OCI-LY1 (cell line): ENCODE measurements at regions not wholly inside any gene's neighbourhood (a gene's known extent, or its start where the extent isn't known, plus 50 kb on each side); places are given as distances from the start of the nearest gene placed in this dataset.

Experiments
- H2AFZ ChIP-seq: fragments of 200-600 bp; sonication (generic), shearing (Covaris generic); 2 replicates; pipeline ENCODE4 v1.6.0; 2014; ENCODE audit warnings: antibody characterized with exemption, mild to moderate bottlenecking, low read length
- H3F3A ChIP-seq: fragments of 200-600 bp; sonication (generic), shearing (Covaris generic); 2 replicates; pipeline ENCODE4 v1.6.0; 2014; ENCODE audit warnings: mild to moderate bottlenecking, antibody characterized with exemption, low read length, moderate library complexity; ENCODE audit not compliant: insufficient read depth
- H3K27ac ChIP-seq: fragments of 200-600 bp; sonication (generic); 2 replicates; pipeline ENCODE4 v1.5.1; 2014; ENCODE audit warnings: low read length, mixed run types, mild to moderate bottlenecking, low read depth; ENCODE audit not compliant: poor library complexity, severe bottlenecking
- H3K27me3 ChIP-seq: fragments of 200-600 bp; sonication (generic); 2 replicates; pipeline ENCODE4 v1.6.0; 2014; ENCODE audit warnings: antibody characterized with exemption, mild to moderate bottlenecking, low read length, moderate library complexity; ENCODE audit not compliant: insufficient read depth
- H3K36me3 ChIP-seq: fragments of 200-600 bp; sonication (generic); 2 replicates; pipeline ENCODE4 v1.6.1; 2014; ENCODE audit warnings: mild to moderate bottlenecking, antibody characterized with exemption, low read length, moderate library complexity, mixed read lengths; ENCODE audit not compliant: insufficient read depth
- H3K4me1 ChIP-seq: fragments of 200-600 bp; sonication (generic); 2 replicates; pipeline ENCODE4 v1.5.1; 2014; ENCODE audit warnings: mild to moderate bottlenecking, low read length, moderate library complexity; ENCODE audit not compliant: insufficient read depth, severe bottlenecking
- H3K4me2 ChIP-seq: fragments of 200-600 bp; sonication (generic), shearing (Covaris generic); 2 replicates; pipeline ENCODE4 v1.6.1; 2014; ENCODE audit warnings: low read length
- H3K4me3 ChIP-seq: fragments of 200-600 bp; sonication (generic); 2 replicates; pipeline ENCODE4 v1.5.1; 2014; ENCODE audit warnings: low read length, low read depth, mild to moderate bottlenecking, mixed read lengths; ENCODE audit not compliant: poor library complexity, severe bottlenecking
- H3K79me2 ChIP-seq: fragments of 200-600 bp; shearing (Covaris generic); 2 replicates; pipeline ENCODE4 v1.6.1; 2016; ENCODE audit warnings: mixed run types, low read length, mixed read lengths; ENCODE audit not compliant: insufficient read depth
- H3K9ac ChIP-seq: fragments of 200-600 bp; sonication (generic), shearing (Covaris generic); 2 replicates; pipeline ENCODE4 v1.6.1; 2014; ENCODE audit warnings: mild to moderate bottlenecking, low read length, mixed read lengths
- H3K9me2 ChIP-seq: fragments of 200-600 bp; sonication (generic), shearing (Covaris generic); 2 replicates; pipeline ENCODE4 v1.6.1; 2014; ENCODE audit warnings: low read depth, mild to moderate bottlenecking, low read length, mixed read lengths
- H3K9me3 ChIP-seq: fragments of 200-600 bp; shearing (Covaris generic); 2 replicates; pipeline ENCODE4 v1.6.1; 2014; ENCODE audit warnings: low read length, mixed read lengths
- H4K20me1 ChIP-seq: fragments of 200-600 bp; sonication (generic), shearing (Covaris generic); 2 replicates; pipeline ENCODE4 v1.6.0; 2016; ENCODE audit warnings: mild to moderate bottlenecking, low read length; ENCODE audit not compliant: insufficient read depth
- CTCF ChIP-seq: fragments of 200-600 bp; sonication (generic), shearing (Covaris generic); IDR thresholded peaks from 2 replicates; pipeline ENCODE4 v1.5.1; 2017; ENCODE audit warnings: mild to moderate bottlenecking, antibody characterized with exemption, low read length, moderate library complexity, mixed read lengths
- EZH2 ChIP-seq: fragments of 200-600 bp; sonication (generic), shearing (Covaris generic); IDR thresholded peaks from 2 replicates; pipeline ENCODE4 v1.8.0; 2017; ENCODE audit warnings: borderline replicate concordance, mixed run types, mild to moderate bottlenecking, antibody characterized with exemption, low read length, moderate library complexity, mixed read lengths

GRCh38 chr10:36597756-36598320 lies 527.6 kb upstream of the ANKRD30A start:
- Histone ChIP-seq H3K9me3 (no peaks in the 10 kb centered on the region), H3K36me3 (no peaks in the 10 kb centered on the region), H4K20me1 (no peaks in the 10 kb centered on the region), H3F3A (no peaks in the 10 kb centered on the region), H3K9me2 (no peaks in the 10 kb centered on the region), H3K27ac (no peak overlapping the region), H3K4me2 (no peak overlapping the region), H3K4me3 (no peak overlapping the region), H3K79me2 (no peaks in the 10 kb centered on the region), H3K4me1 (no peaks in the 10 kb centered on the region), H3K27me3 (no peaks in the 10 kb centered on the region), H3K9ac (no peak overlapping the region), H2AFZ (no peak overlapping the region)
- no peak for TF ChIP-seq EZH2
- no peak for TF ChIP-seq CTCF

GRCh38 chr10:36592964-36593363 lies 532.4 kb upstream of the ANKRD30A start:
- no peaks in the 10 kb centered on the region for H3K79me2 ChIP-seq
- H2AFZ ChIP-seq: no peak overlapping the region
- no peak overlapping the region for H3K9ac ChIP-seq
- H3F3A ChIP-seq: no peaks in the 10 kb centered on the region
- no peaks in the 10 kb centered on the region for H3K36me3 ChIP-seq
- no peaks in the 10 kb centered on the region for H3K9me2 ChIP-seq
- no peak overlapping the region for H3K4me3 ChIP-seq
- no peaks in the 10 kb centered on the region for H4K20me1 ChIP-seq
- TF ChIP-seq EZH2: no peak
- no peak for TF ChIP-seq CTCF
- no peak overlapping the region for H3K27ac ChIP-seq
- no peak overlapping the region for H3K4me2 ChIP-seq
- H3K9me3 ChIP-seq: no peaks in the 10 kb centered on the region
- H3K27me3 ChIP-seq: no peaks in the 10 kb centered on the region
- H3K4me1 ChIP-seq: no peaks in the 10 kb centered on the region

GRCh38 chr10:36591436-36591835 lies 534.0 kb upstream of the ANKRD30A start:
- H3F3A ChIP-seq: no peaks in the 10 kb centered on the region
- no peaks in the 10 kb centered on the region for H3K79me2 ChIP-seq
- no peaks in the 10 kb centered on the region for H3K36me3 ChIP-seq
- no peaks in the 10 kb centered on the region for H3K9me3 ChIP-seq
- no peak overlapping the region for H3K27ac ChIP-seq
- H3K9ac ChIP-seq: no peak overlapping the region
- H3K9me2 ChIP-seq: no peaks in the 10 kb centered on the region
- no peaks in the 10 kb centered on the region for H4K20me1 ChIP-seq
- no peak overlapping the region for H2AFZ ChIP-seq
- no peaks in the 10 kb centered on the region for H3K27me3 ChIP-seq
- TF ChIP-seq CTCF: no peak
- TF ChIP-seq EZH2: no peak
- no peaks in the 10 kb centered on the region for H3K4me1 ChIP-seq
- H3K4me2 ChIP-seq: no peak overlapping the region
- H3K4me3 ChIP-seq: no peak overlapping the region
